HG03432 (cell line): ENCODE measurements at regions not wholly inside any gene's neighbourhood (a gene's known extent, or its start where the extent isn't known, plus 50 kb on each side); places are given as distances from the start of the nearest gene placed in this dataset.

ENCODE experiments used
- ATAC-seq: cut with Tn5 transposase; IDR thresholded peaks from one replicate; pipeline ENCODE4 v1.9.1; 2021; ENCODE audit warnings: mild to moderate bottlenecking, moderate library complexity; ENCODE audit not compliant: unreplicated experiment

GRCh38 chr15:31545257-31545656, 218.6 kb downstream of the KLF13 start:
- ATAC-seq = no peak

- ATAC-seq = no peak
Measured at GRCh38 chr15:31550211-31550977, 223.8 kb downstream of the KLF13 start.

GRCh38 chr15:31551323-31551722, 224.7 kb downstream of the KLF13 start:
- ATAC-seq = no peak

DNA sequence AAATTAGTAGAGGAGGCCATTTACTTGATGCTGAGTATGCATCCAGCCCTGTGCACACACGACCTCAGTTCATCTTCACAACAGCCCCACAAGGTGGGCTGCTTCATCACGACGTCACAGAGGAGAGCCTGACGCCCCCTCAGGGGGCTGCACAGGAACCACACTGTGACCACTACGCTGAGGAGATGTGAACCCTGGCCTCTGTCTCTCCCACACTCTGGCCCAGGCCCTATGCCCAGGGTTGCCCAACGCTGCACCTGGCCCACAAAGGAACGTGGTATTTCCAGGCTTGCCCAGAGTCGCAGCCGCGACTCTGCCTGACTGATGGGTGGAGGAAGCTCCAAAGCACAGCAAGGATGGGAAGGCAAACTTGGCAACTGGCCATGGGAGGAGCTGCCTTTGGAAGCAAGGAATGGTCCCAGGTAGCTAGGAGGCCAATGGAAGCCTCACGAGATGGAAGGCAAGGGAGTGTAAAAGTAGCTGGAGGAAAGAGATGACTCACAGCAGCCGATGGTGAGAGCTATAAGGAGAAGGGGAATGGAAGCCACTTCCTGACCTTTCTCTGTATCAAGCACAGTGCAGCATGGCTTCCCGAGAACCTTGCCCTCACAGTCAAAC, 226.0 kb downstream of the KLF13 start:
- no peak for ATAC-seq

DNA sequence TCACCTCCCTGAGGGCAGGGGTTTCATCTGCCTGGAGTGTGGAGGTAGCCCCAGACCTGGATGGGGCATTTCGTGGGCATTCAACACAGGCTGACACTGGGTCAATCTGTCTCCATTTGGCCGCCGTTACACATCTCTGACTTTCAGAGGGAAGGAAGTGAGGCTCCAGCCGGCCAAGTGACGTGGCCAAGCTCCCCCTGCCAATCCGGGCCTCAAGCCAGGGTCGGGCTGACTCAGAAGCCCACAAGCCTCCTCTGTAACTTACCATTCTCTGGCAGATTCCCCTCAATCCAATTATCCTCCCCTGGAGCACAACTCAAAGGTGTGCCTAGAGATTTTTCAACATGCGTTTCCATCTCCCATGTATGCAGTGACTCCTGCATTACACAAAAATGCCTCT, 227.6 kb downstream of the KLF13 start:
- ATAC-seq = no peak

DNA sequence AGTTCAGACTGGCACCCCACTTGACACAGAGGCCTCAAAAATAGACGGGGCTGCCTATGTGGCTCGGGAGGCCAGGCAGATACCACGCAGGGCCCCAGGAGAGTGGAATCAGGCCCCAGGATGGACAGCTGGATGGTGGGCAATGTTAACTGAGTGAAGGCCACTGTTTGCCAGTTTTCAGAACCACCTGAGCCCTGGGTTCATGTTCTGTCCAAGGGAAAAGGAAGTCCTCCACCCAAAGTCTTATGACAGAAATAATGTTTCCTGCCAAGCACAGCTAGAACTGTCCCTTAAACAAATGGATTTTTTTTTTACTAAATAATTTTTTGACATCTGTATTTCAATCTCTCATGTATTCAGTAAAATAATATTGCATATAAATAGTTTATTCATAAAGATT, 228.4 kb downstream of the KLF13 start:
- ATAC-seq = no peak

DNA sequence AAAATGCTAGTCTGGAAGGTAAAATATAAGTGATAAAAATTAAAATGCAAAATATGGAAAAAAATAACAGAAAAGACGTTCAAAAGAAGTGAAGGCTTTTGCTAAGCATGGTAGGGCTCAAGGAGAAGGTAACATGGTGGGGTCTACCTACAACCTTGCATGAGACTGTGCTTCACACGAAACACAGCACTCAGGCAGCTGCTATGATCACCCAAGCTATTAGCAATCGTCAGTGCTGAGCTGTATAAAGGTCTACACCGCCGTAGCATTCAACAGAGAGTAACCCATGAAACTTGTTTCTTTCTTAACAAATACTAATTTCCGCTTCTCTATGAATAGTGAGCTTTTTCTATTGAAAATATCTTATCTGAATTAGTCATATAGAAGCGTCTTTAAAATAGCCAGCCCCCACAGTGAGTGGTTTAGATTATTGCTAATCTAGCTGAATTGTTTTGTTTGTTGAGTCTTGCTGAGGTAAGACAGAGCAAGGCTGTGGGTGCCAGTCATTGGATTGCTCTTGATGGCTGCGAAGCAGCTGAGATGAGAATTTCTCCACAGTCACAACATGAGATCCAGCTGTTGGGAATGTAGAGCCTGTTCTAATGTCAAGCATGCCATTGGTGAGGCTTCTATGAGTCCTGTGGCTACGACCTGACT, 230.0 kb downstream of the KLF13 start:
- ATAC-seq = no peak

- no peak for ATAC-seq
Measured at GRCh38 chr15:31557899-31558298, 231.3 kb downstream of the KLF13 start.

GRCh38 chr15:31558840-31559239, 232.2 kb downstream of the KLF13 start:
- ATAC-seq = no peak

- no peak for ATAC-seq
Measured at GRCh38 chr15:31559786-31560185, 233.2 kb downstream of the KLF13 start.

- ATAC-seq = no peak
Measured at GRCh38 chr15:31560643-31561042, 234.0 kb downstream of the KLF13 start.

DNA sequence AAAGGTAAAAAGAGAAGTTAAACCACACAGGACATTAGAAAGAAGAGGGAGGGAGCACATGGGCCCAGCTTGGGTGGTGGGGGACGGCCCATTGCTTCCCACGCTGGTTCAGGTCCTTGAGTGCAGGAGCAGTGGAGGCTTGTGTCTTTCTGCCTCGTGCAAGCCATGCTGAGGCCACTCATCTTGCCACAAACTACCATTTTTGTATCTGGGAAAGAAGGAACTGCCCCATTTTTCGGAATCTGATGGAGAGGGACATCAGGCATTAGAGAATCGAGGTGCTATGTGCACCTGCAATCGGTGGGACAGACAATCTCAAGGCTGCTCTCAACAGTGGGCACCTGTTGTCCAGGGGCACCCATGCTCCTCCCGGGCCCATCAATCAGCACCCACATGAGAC, 234.5 kb downstream of the KLF13 start:
- ATAC-seq = no peak

DNA sequence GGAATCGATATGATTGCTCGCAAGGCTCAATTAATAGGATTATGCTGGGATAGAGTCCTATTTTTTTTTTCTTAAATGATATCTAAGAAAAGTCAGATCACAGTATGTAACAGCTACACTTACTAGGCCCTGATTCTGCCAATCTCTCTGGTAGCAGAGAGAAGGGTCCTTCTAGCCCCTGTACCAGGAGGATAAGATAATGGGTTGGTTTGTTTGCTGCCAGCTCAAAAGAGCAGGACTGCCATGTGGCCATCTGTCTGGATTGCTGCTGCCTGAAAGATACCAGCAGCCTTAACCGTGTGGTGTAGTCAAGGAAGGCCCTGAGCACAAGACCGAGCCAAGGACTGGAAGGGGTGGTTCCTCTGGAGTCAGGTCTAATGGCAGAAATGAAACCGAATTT, 236.4 kb downstream of the KLF13 start:
- no peak for ATAC-seq

DNA sequence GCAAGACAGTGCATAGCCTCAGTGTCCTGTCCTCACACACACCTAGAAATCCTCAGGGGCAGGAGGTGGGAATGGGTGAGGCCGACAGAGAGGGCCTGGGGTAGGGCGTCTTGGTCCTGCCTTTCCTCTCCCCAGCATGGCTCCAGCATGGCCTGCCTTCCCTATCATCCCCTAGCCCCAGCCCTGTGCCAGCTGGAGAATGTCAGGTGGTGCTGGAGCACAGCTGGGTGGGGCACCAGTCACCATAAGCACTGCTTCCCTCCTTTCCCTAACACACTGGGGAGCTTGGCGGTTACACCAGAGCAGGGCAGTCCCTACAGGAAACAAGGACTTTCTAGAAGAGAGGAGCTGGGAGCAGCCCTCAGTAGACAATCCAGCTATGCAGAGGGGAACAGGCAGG, 236.8 kb downstream of the KLF13 start:
- ATAC-seq = no peak

- no peak for ATAC-seq
Measured at GRCh38 chr15:31567861-31568260, 241.2 kb downstream of the KLF13 start.

DNA sequence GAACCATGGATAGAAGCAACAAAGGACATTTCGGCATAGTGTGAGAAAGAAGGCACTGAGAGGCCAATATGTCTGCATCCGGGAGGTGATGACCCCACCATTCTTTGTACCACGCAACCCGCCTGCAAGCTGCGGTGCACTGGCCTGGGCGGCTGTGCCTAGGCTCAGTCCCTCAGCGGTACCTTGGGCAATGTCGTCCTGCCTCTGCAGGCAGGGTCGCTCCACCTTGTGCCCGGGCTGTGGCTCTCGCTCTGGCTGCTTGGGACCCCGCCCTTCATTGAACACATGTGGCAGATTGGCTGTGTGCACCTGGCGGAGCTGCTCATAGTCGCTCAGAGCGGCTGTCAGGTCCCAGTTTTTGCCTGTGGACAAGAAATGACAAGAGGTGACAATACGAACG, 243.2 kb downstream of the KLF13 start:
- ATAC-seq = no peak

DNA sequence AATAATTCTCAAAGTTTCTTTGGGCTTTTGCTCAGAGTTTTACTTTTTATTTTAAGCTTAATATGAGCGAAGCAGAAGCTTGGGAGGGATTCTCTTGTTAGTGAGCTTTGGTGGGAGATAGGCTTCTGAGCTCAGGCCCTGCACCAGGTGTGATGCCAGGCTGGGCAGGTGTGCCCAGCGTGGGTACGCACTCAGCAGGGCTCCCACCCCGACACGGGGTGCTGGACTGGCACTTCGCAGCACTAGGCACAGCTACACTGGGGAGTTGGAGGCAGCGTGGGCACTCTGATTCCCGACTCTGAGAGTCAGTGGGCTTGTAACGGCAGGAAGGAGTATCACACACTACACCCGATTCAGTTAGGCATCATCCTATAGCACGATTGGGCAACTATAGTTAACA, 244.0 kb downstream of the KLF13 start:
- ATAC-seq = no peak

GRCh38 chr15:31571676-31572075, 245.0 kb downstream of the KLF13 start:
- no peak for ATAC-seq

DNA sequence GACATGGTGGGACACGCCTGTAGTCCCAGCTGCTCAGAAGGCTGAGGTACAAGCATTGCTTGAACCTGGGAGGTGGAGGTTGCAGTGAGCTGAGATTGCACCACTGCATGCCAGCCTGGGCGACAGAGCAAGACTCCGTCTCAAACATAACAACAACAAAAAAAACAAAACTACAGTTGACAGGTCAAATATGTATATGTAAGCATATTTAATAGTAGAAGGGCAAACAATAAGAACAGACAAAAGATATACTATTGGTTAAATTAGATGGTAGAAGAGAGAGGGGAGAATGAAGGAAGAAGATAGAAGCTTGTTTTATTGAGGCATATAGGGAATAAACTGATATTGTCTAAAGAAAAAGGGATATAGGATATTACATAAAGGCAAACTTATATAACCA, 247.1 kb downstream of the KLF13 start:
- no peak for ATAC-seq

DNA sequence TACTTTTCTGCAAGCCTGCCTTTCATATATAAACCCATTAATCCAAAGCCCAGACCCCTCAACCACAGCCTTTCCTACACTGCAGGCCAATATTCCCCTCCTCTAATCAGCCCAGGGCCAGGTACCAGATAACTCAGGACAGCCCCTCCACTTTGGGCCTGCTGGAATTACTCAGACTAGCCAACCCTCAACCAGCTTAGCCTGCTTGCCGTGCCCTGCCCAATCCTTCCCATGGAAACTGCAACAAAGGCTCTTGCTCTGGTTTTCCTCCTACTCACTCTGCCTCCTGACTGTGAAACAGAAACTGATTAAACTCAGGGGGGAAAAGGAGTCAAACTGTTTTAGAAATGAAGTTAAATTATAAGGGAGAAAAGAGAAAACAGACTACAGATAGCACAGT, 248.1 kb downstream of the KLF13 start:
- ATAC-seq = no peak

DNA sequence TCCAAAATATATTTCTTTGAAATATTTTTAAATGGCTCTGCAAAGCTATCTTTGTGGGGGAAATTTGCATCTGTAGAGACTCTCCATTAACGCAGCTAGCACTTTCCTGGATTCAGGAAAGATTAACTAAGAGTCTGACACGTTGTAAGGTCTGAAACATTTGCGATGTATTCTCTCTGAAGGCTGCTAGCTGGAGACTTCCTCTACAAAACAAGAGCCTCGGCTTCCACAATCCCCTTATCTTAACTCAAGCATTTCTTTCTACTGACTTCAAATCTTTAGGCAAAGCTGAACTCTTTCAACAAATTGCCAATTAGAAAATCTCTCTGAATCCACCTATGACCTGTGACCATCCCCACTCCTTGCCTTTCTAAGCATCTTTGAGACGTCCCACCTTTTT, 250.5 kb downstream of the KLF13 start:
- no peak for ATAC-seq

DNA sequence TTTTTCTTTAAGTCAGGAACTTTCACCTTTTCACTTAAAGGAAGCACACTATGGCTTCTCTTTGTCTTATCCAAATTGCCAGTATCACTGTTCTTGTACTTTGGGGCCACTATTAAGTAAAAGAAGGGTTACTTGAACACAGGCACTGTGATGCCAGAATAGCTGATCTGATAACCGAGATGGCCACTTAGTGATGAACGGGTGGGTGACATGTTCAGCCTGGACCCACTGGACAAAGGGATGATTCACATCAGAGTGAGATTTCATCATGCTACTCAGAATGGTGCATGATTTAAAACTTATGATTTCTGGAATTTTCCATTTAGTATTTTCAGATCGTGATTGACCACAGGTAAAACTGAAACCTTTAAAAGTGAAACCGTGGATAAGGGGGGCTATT, 252.6 kb downstream of the KLF13 start:
- ATAC-seq = no peak
